ENCODE measurements at regions not wholly inside any gene's neighbourhood (a gene's known extent, or its start where the extent isn't known, plus 50 kb on each side); places are given as distances from the start of the nearest gene placed in this dataset.

GRCh38 chr4:115763051-115763450, 649.6 kb upstream of the NDST4 start:
- no peak for DNase-seq (ENCODE audit: low spot score)
- Histone ChIP-seq H3K4me3 (no peak overlapping the region), H3K27ac (no peak overlapping the region)
- TF ChIP-seq CTCF (IDR thresholded peaks at IDR 0.05): no peak

GRCh38 chr4:115759231-115759630, 645.8 kb upstream of the NDST4 start:
- H3K4me3 ChIP-seq: no peak overlapping the region
- no peak for DNase-seq (ENCODE audit: low spot score)
- no peak for TF ChIP-seq CTCF (IDR thresholded peaks at IDR 0.05)
- H3K27ac ChIP-seq: no peak overlapping the region

- no peak for DNase-seq (ENCODE audit: low spot score)
- H3K4me3 ChIP-seq: no peak overlapping the region
- TF ChIP-seq CTCF (IDR thresholded peaks at IDR 0.05): no peak
- H3K27ac ChIP-seq: no peak overlapping the region
Observed at GRCh38 chr4:115749404-115749803, 636.0 kb upstream of the NDST4 start.

- no peak for DNase-seq (ENCODE audit: low spot score)
- no peak for TF ChIP-seq CTCF (IDR thresholded peaks at IDR 0.05)
- Histone ChIP-seq H3K27ac (no peak overlapping the region), H3K4me3 (no peak overlapping the region)
Observed at GRCh38 chr4:115740806-115741205, 627.4 kb upstream of the NDST4 start.

- TF ChIP-seq CTCF (IDR thresholded peaks at IDR 0.05): no peak
- Histone ChIP-seq H3K27ac (no peak overlapping the region), H3K4me3 (no peak overlapping the region)
- DNase-seq (ENCODE audit: low spot score): no peak
Observed at GRCh38 chr4:115729739-115730266, 616.4 kb upstream of the NDST4 start.

GRCh38 chr4:115723621-115724020, 610.2 kb upstream of the NDST4 start:
- TF ChIP-seq CTCF (IDR thresholded peaks at IDR 0.05): no peak
- no peak overlapping the region for H3K4me3 ChIP-seq
- no peak overlapping the region for H3K27ac ChIP-seq
- no peak for DNase-seq (ENCODE audit: low spot score)

GRCh38 chr4:115720611-115721010, 607.2 kb upstream of the NDST4 start:
- no peak for TF ChIP-seq CTCF (IDR thresholded peaks at IDR 0.05)
- Histone ChIP-seq H3K27ac (no peak overlapping the region), H3K4me3 (no peak overlapping the region)
- no peak for DNase-seq (ENCODE audit: low spot score)
